Middle frontal gyrus (tissue), 1 donor: ENCODE measurements at regions not wholly inside any gene's neighbourhood (a gene's known extent, or its start where the extent isn't known, plus 50 kb on each side); places are given as distances from the start of the nearest gene placed in this dataset.
A peak's percentile ranks its signal among the peaks of the same experiment; 100 is the strongest.
"Not testable (repeated sequence)": the region's sequence is repeated elsewhere in the genome, so short reads cannot be mapped to it uniquely, and the experiment has no call there.

Source experiments
- DNase-seq: peaks from one replicate; pipeline ENCODE4 v3.0.0-alpha.2; 2015; ENCODE audit warnings: low spot score; ENCODE audit errors: extremely low spot score

GRCh38 chr6:91961236-91961635, 1374.4 kb upstream of the MAP3K7 start:
- DNase-seq, result no peak

GRCh38 chr6:91941838-91942237, 1355.0 kb upstream of the MAP3K7 start:
- DNase-seq, result no peak

- no peak for DNase-seq
Observed at GRCh38 chr6:91940801-91941200, 1353.9 kb upstream of the MAP3K7 start.

- DNase-seq, result no peak
Observed at GRCh38 chr6:91926827-91927226, 1340.0 kb upstream of the MAP3K7 start.

- no peak for DNase-seq
Observed at GRCh38 chr6:91926361-91926760, 1339.5 kb upstream of the MAP3K7 start.

GRCh38 chr6:91911945-91912344, 1325.1 kb upstream of the MAP3K7 start:
- no peak for DNase-seq

- DNase-seq, result no peak
Observed at GRCh38 chr6:91904586-91905164, 1317.8 kb upstream of the MAP3K7 start.

- DNase-seq, result no peak
Observed at GRCh38 chr6:91895599-91896285, 1308.9 kb upstream of the MAP3K7 start.

GRCh38 chr6:91886183-91886795, 1299.4 kb upstream of the MAP3K7 start:
- no peak for DNase-seq

GRCh38 chr6:91881791-91882190, 1294.9 kb upstream of the MAP3K7 start:
- DNase-seq, result not testable (repeated sequence)

GRCh38 chr6:91879386-91879995, 1292.6 kb upstream of the MAP3K7 start:
- DNase-seq, result no peak

GRCh38 chr6:91877994-91878393, 1291.1 kb upstream of the MAP3K7 start:
- no peak for DNase-seq

- DNase-seq, result no peak
Observed at GRCh38 chr6:91874971-91875370, 1288.1 kb upstream of the MAP3K7 start.

GRCh38 chr6:91868539-91869202, 1281.8 kb upstream of the MAP3K7 start:
- no peak for DNase-seq

- DNase-seq, result no peak
Observed at GRCh38 chr6:91865889-91866288, 1279.0 kb upstream of the MAP3K7 start.

GRCh38 chr6:91864911-91865310, 1278.0 kb upstream of the MAP3K7 start:
- DNase-seq, result no peak

- peak; percentile 17 for DNase-seq
Observed at GRCh38 chr6:91860541-91861335, 1273.9 kb upstream of the MAP3K7 start.

- no peak for DNase-seq
Observed at GRCh38 chr6:91852252-91852651, 1265.4 kb upstream of the MAP3K7 start.

- no peak for DNase-seq
Observed at GRCh38 chr6:91834813-91835212, 1247.9 kb upstream of the MAP3K7 start.

GRCh38 chr6:91827151-91827550, 1240.3 kb upstream of the MAP3K7 start:
- DNase-seq, result no peak

- DNase-seq, result no peak
Observed at GRCh38 chr6:91826128-91826527, 1239.3 kb upstream of the MAP3K7 start.
